ENCODE measurements at regions not wholly inside any gene's neighbourhood (a gene's known extent, or its start where the extent isn't known, plus 50 kb on each side); places are given as distances from the start of the nearest gene placed in this dataset.

GRCh38 chr2:238552226-238552625 is 125.5 kb downstream of the ASB1 start (continued):
- TF ChIP-seq FOSL2 (IDR thresholded peaks at IDR 0.05) (no peak), FOSL2 (CRISPR knock-in tag; IDR thresholded peaks at IDR 0.05) (no peak)

- no peak overlapping the region for H3K27ac ChIP-seq
- POLR2A ChIA-PET: no interaction called here
- ATAC-seq: no peak
- 29% methylated on average over 4 of the region's 4 CpGs for WGBS (ENCODE audit: missing lambda C conversion rate)
- H3K9me3 ChIP-seq: peaks cover 54% of the 10 kb centered on the region
- FAIRE-seq: no peak
- no peaks in the 10 kb centered on the region for H3K4me1 ChIP-seq
- CTCF ChIA-PET: no interaction called here
- TF ChIP-seq RNF2 (IDR thresholded peaks at IDR 0.05; ENCODE audit: borderline replicate concordance, low read depth) (no peak), RFX5 (IDR thresholded peaks at IDR 0.05) (no peak)
- no peak overlapping the region for H3K4me2 ChIP-seq
- DNase-seq (ENCODE audit: low read depth in 1 of 2, low spot score in 1 of 2): no peak
- no peak overlapping the region for H3K4me3 ChIP-seq
Measured at GRCh38 chr2:238553159-238553558, 126.4 kb downstream of the ASB1 start.

- no peak for FAIRE-seq
- WGBS (ENCODE audit: missing lambda C conversion rate): 80% methylated on average over 25 of the region's 26 CpGs
- no peak for TF ChIP-seq HOXB13 (CRISPR knock-in tag; IDR thresholded peaks at IDR 0.05; ENCODE audit: low read depth)
- TF ChIP-seq ELK1 (IDR thresholded peaks at IDR 0.05; ENCODE audit: low read depth, low read length): no peak
- TF ChIP-seq RFX5 (IDR thresholded peaks at IDR 0.05): no peak
- no peak for TF ChIP-seq CEBPB (IDR thresholded peaks at IDR 0.05)
- no peak for TF ChIP-seq POLR2AphosphoS2 (conservative IDR thresholded peaks at IDR 0.05; ENCODE audit: low read length)
- no peak for TF ChIP-seq CBX2 (IDR thresholded peaks at IDR 0.05; ENCODE audit: borderline replicate concordance, low read depth)
- no peak for TF ChIP-seq FOSB (CRISPR knock-in tag; IDR thresholded peaks at IDR 0.05)
- no peak for TF ChIP-seq MAFK (IDR thresholded peaks at IDR 0.05; ENCODE audit: partially characterized antibody)
- no peak for TF ChIP-seq ATOH8 (CRISPR knock-in tag; IDR thresholded peaks at IDR 0.05; ENCODE audit: low read depth)
- no peak for TF ChIP-seq PBX3 (IDR thresholded peaks at IDR 0.05)
- no peak for TF ChIP-seq ZNF302 (CRISPR knock-in tag; IDR thresholded peaks at IDR 0.05)
- no peak for TF ChIP-seq HOXA7 (CRISPR knock-in tag; IDR thresholded peaks at IDR 0.05)
Measured at GRCh38 chr2:238554468-238555315, 128.0 kb downstream of the ASB1 start.

GRCh38 chr2:238555786-238556542 is 129.2 kb downstream of the ASB1 start:
- ChIA-PET POLR2A (no interaction called here), CTCF (interaction anchor here (1.0 to 1.9 kb wide), 4 partner anchors 16 to 185 kb away, joined by 3 to 7 read pairs (median 3); no protein-coding TSS in a partner anchor)
- WGBS (ENCODE audit: missing lambda C conversion rate): 82% methylated on average over 13 of the region's 13 CpGs
- TF ChIP-seq ATOH8 (CRISPR knock-in tag; IDR thresholded peaks at IDR 0.05; ENCODE audit: low read depth) (no peak), POLR2A (IDR thresholded peaks at IDR 0.05; ENCODE audit: low read length) (0 out of 2 replicates have a peak, but pooled peaks have one; percentile 16), HOXB13 (CRISPR knock-in tag; IDR thresholded peaks at IDR 0.05; ENCODE audit: low read depth) (no peak), REST (IDR thresholded peaks at IDR 0.05) (no peak)
- ATAC-seq (no peak), FAIRE-seq (no peak), DNase-seq (ENCODE audit: low read depth in 1 of 2, low spot score in 1 of 2) (no peak)
- no peak overlapping the region for H3K27ac ChIP-seq
- peaks cover 11% of the 10 kb centered on the region for H3K4me1 ChIP-seq
- peaks cover 27% of the 10 kb centered on the region; the same call in 2 of the 3 replicates for H3K9me3 ChIP-seq
- H3K4me2 ChIP-seq: no peak overlapping the region
- H3K4me3 ChIP-seq: no peak overlapping the region

More at GRCh38 chr2:238554468-238555315, 128.0 kb downstream of the ASB1 start:
- H3K4me1 ChIP-seq: no peaks in the 10 kb centered on the region
- H3K4me2 ChIP-seq: no peak overlapping the region
- ChIA-PET POLR2A (no interaction called here), CTCF (no interaction called here)
- no peak overlapping the region for H3K27ac ChIP-seq
- peaks cover 40% of the 10 kb centered on the region for H3K9me3 ChIP-seq
- no peak for DNase-seq (ENCODE audit: low read depth in 1 of 2, low spot score in 1 of 2)
- ATAC-seq: no peak
- no peak overlapping the region for H3K4me3 ChIP-seq

Measured in A549 (cell line).